HepG2 (cell line): ENCODE measurements at regions not wholly inside any gene's neighbourhood (a gene's known extent, or its start where the extent isn't known, plus 50 kb on each side); places are given as distances from the start of the nearest gene placed in this dataset.

Experiments
- ZBTB4 ChIP-seq: sonication (generic); formaldehyde crosslinking; IDR thresholded peaks from 2 replicates; pipeline ENCODE4 v1.4.0; 2020; ENCODE audit warnings: missing genetic modification reagents, mild to moderate bottlenecking, borderline replicate concordance
- ZFP82 ChIP-seq: sonication (generic); formaldehyde crosslinking; IDR thresholded peaks from 2 replicates; pipeline ENCODE4 v1.5.1; 2020; ENCODE audit warnings: mild to moderate bottlenecking, missing genetic modification reagents, borderline replicate concordance
- ZNF337 ChIP-seq: sonication (generic); formaldehyde crosslinking; IDR thresholded peaks from 2 replicates; pipeline ENCODE4 v1.5.1; 2020; ENCODE audit warnings: missing genetic modification reagents, low read depth, mild to moderate bottlenecking, borderline replicate concordance

- TF ChIP-seq ZBTB4 (CRISPR knock-in tag) (no peak), ZFP82 (CRISPR knock-in tag) (no peak), ZNF337 (CRISPR knock-in tag) (no peak)
Observed at GRCh38 chr3:111481551-111481950, 60.4 kb upstream of the CD96 start.
